ENCODE measurements at regions not wholly inside any gene's neighbourhood (a gene's known extent, or its start where the extent isn't known, plus 50 kb on each side); places are given as distances from the start of the nearest gene placed in this dataset.
A peak's percentile ranks its signal among the peaks of the same experiment; 100 is the strongest.
"Not testable (repeated sequence)": the region's sequence is repeated elsewhere in the genome, so short reads cannot be mapped to it uniquely, and the experiment has no call there.

GRCh38 chr13:100794575-100794974 is 120.0 kb upstream of the TMTC4 start:
- DNase-seq (no peak), ATAC-seq (replicated peaks in 1 of 2) (no peak)
- Mint-ChIP-seq H3K27me3 (ENCODE audit: low read depth) (peaks cover 6% of the 10 kb centered on the region), H3K9me3 (peaks cover 3 to 10% of the 10 kb centered on the region in 2 donors), H3K27ac (no peak overlapping the region), H3K36me3 (ENCODE audit: insufficient read depth in 2 of 2) (peaks cover 6 to 10% of the 10 kb centered on the region in 2 donors), H3K4me3 (no peak overlapping the region), H3K4me1 (ENCODE audit: low read depth) (no peaks in the 10 kb centered on the region)

DNA sequence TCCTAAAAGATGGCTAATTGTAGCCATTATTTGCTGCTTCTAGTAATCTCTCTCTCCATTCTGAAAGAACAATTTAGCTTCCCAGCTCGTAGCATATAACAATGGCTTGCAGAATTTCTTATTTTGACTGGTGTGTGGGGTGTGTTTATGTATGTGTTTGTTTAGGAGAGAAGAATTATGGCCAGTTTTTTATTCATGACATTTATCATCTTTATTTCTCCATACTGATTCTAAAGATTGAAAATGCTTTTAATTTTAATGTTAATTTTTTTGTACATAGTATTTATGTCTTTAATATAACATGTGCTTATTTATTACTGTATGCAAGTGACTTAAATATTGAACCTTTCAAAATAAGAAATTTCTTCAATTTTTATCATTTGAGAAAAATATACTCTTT is 115.8 kb upstream of the TMTC4 start:
- H3K27me3 Mint-ChIP-seq (ENCODE audit: low read depth) = peaks cover 27% of the 10 kb centered on the region
- no peaks in the 10 kb centered on the region for H3K4me1 Mint-ChIP-seq (ENCODE audit: low read depth)
- peaks cover 3 to 6% of the 10 kb centered on the region in 2 donors for H3K36me3 Mint-ChIP-seq (ENCODE audit: insufficient read depth in 2 of 2)
- H3K27ac Mint-ChIP-seq = no peak overlapping the region
- peaks cover 2 to 7% of the 10 kb centered on the region in 2 donors for H3K9me3 Mint-ChIP-seq
- H3K4me3 Mint-ChIP-seq = no peak overlapping the region
- DNase-seq (no peak), ATAC-seq (replicated peaks in 1 of 2) (no peak)

- Mint-ChIP-seq H3K27ac (no peak overlapping the region), H3K4me1 (ENCODE audit: low read depth) (no peaks in the 10 kb centered on the region), H3K27me3 (ENCODE audit: low read depth) (peaks cover 31% of the 10 kb centered on the region), H3K4me3 (no peak overlapping the region), H3K36me3 (ENCODE audit: insufficient read depth in 2 of 2) (peaks cover 3 to 6% of the 10 kb centered on the region in 2 donors), H3K9me3 (peaks cover 1 to 7% of the 10 kb centered on the region in 2 donors)
- peak; percentile 62 to 73 for ATAC-seq (replicated peaks in 1 of 2)
- DNase-seq = no peak
Observed at GRCh38 chr13:100789968-100790367, 115.4 kb upstream of the TMTC4 start.

GRCh38 chr13:100789481-100789880 is 114.9 kb upstream of the TMTC4 start:
- Mint-ChIP-seq H3K27ac (no peak overlapping the region), H3K9me3 (peaks cover 1 to 5% of the 10 kb centered on the region in 2 donors), H3K4me1 (ENCODE audit: low read depth) (no peaks in the 10 kb centered on the region), H3K4me3 (no peak overlapping the region), H3K27me3 (ENCODE audit: low read depth) (peaks cover 31% of the 10 kb centered on the region), H3K36me3 (ENCODE audit: insufficient read depth in 2 of 2) (peaks cover 3 to 6% of the 10 kb centered on the region in 2 donors)
- no peak for DNase-seq
- no peak for ATAC-seq (replicated peaks in 1 of 2)

- ATAC-seq (replicated peaks in 1 of 2) = no peak
- Mint-ChIP-seq H3K4me1 (ENCODE audit: low read depth) (no peaks in the 10 kb centered on the region), H3K4me3 (no peak overlapping the region), H3K9me3 (peaks cover 1 to 5% of the 10 kb centered on the region in 2 donors), H3K27ac (no peak overlapping the region), H3K36me3 (ENCODE audit: insufficient read depth in 2 of 2) (peaks cover 3 to 6% of the 10 kb centered on the region in 2 donors), H3K27me3 (ENCODE audit: low read depth) (peaks cover 31% of the 10 kb centered on the region)
- no peak for DNase-seq
Observed at GRCh38 chr13:100789025-100789424, 114.4 kb upstream of the TMTC4 start.

GRCh38 chr13:100788540-100788939 is 113.9 kb upstream of the TMTC4 start:
- no peak overlapping the region for H3K27ac Mint-ChIP-seq
- peaks cover 31% of the 10 kb centered on the region for H3K27me3 Mint-ChIP-seq (ENCODE audit: low read depth)
- H3K4me3 Mint-ChIP-seq = no peak overlapping the region
- no peaks in the 10 kb centered on the region for H3K4me1 Mint-ChIP-seq (ENCODE audit: low read depth)
- ATAC-seq (replicated peaks in 1 of 2) (no peak), DNase-seq (no peak)
- peaks cover 3 to 6% of the 10 kb centered on the region in 2 donors for H3K36me3 Mint-ChIP-seq (ENCODE audit: insufficient read depth in 2 of 2)
- H3K9me3 Mint-ChIP-seq = peaks cover 1 to 5% of the 10 kb centered on the region in 2 donors

DNA sequence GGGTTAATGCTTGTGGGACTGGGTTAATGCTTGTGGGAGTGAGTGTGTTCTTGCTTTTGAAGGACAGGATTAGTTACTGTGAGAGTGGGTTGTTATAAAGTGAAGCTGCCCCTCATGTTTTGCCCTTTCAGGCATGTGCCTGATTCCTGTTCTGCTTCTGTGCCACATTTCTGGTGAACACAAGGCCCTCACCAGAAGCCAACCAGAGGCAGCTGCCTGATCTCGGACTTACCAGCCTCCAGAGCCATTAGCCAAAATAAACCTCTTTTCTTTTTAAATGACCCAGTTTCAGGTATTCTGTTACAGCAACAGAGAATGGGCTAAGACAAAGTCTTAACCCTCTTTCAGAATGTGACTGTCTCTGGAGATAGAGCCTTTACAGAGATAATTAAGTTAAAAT is 113.3 kb upstream of the TMTC4 start:
- H3K4me3 Mint-ChIP-seq = no peak overlapping the region
- no peak for DNase-seq
- H3K27me3 Mint-ChIP-seq (ENCODE audit: low read depth) = peaks cover 31% of the 10 kb centered on the region
- H3K27ac Mint-ChIP-seq = no peak overlapping the region
- H3K9me3 Mint-ChIP-seq = peaks cover 1 to 5% of the 10 kb centered on the region in 2 donors
- no peaks in the 10 kb centered on the region for H3K4me1 Mint-ChIP-seq (ENCODE audit: low read depth)
- no peak for ATAC-seq (replicated peaks in 1 of 2)
- peaks cover 0 to 2% of the 10 kb centered on the region in 2 donors for H3K36me3 Mint-ChIP-seq (ENCODE audit: insufficient read depth in 2 of 2)

GRCh38 chr13:100776686-100777085 is 102.1 kb upstream of the TMTC4 start:
- H3K4me3 Mint-ChIP-seq; ATAC-seq (replicated peaks in 1 of 2); H3K36me3 Mint-ChIP-seq (ENCODE audit: insufficient read depth in 2 of 2); H3K4me1 Mint-ChIP-seq (ENCODE audit: low read depth); H3K9me3 Mint-ChIP-seq; H3K27me3 Mint-ChIP-seq (ENCODE audit: low read depth); DNase-seq; H3K27ac Mint-ChIP-seq: not testable (repeated sequence)

- ATAC-seq (replicated peaks in 1 of 2) (no peak), DNase-seq (no peak)
- peaks cover 0 to 2% of the 10 kb centered on the region in 2 donors for H3K36me3 Mint-ChIP-seq (ENCODE audit: insufficient read depth in 2 of 2)
- H3K9me3 Mint-ChIP-seq = peaks cover 0 to 2% of the 10 kb centered on the region in 2 donors
- H3K27ac Mint-ChIP-seq = no peak overlapping the region
- no peak overlapping the region for H3K4me3 Mint-ChIP-seq
- peaks cover 7% of the 10 kb centered on the region for H3K27me3 Mint-ChIP-seq (ENCODE audit: low read depth)
- H3K4me1 Mint-ChIP-seq (ENCODE audit: low read depth) = peaks cover 10% of the 10 kb centered on the region
Observed at GRCh38 chr13:100773923-100774663, 99.5 kb upstream of the TMTC4 start.

- no peak for ATAC-seq (replicated peaks in 1 of 2)
- Mint-ChIP-seq H3K4me1 (ENCODE audit: low read depth) (peaks cover 10% of the 10 kb centered on the region), H3K9me3 (peaks cover 0 to 2% of the 10 kb centered on the region in 2 donors), H3K27me3 (ENCODE audit: low read depth) (peaks cover 7% of the 10 kb centered on the region), H3K27ac (no peak overlapping the region), H3K36me3 (ENCODE audit: insufficient read depth in 2 of 2) (peaks cover 0 to 1% of the 10 kb centered on the region in 2 donors), H3K4me3 (no peak overlapping the region)
- DNase-seq = no peak
Observed at GRCh38 chr13:100773429-100773828, 98.8 kb upstream of the TMTC4 start.

- Mint-ChIP-seq H3K4me3 (no peak overlapping the region), H3K36me3 (ENCODE audit: insufficient read depth in 2 of 2) (peaks cover 0 to 1% of the 10 kb centered on the region in 2 donors), H3K4me1 (ENCODE audit: low read depth) (peaks cover 18% of the 10 kb centered on the region), H3K9me3 (peaks cover 0 to 1% of the 10 kb centered on the region in 2 donors), H3K27me3 (ENCODE audit: low read depth) (peaks cover under 1% of the 10 kb centered on the region), H3K27ac (no peak overlapping the region)
- peak; percentile 63 to 74 for ATAC-seq (replicated peaks in 1 of 2)
- DNase-seq = peak in 1 of 2 donors; percentile 15
Observed at GRCh38 chr13:100767192-100767591, 92.6 kb upstream of the TMTC4 start.

DNA sequence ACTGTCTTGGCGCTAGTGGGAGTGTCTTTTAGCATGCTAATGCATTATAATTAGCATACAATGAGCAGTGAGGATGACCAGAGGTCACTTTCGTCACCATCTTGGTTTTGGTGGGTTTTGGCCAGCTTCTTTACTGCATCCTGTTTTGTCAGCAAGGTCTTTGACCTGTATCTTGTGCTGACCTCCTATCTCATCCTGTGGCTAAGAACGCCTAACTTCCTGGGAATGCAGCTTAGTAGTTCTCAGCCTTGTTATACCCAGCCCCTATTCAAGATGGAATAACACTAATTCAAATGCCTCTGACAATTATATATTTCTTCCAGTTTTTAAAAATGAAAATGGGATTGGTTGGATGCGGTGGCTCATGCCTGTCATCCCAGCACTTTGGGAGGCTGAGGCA is 92.0 kb upstream of the TMTC4 start:
- ATAC-seq (replicated peaks in 1 of 2); H3K27ac Mint-ChIP-seq; DNase-seq; H3K9me3 Mint-ChIP-seq; H3K27me3 Mint-ChIP-seq (ENCODE audit: low read depth); H3K36me3 Mint-ChIP-seq (ENCODE audit: insufficient read depth in 2 of 2); H3K4me3 Mint-ChIP-seq: not testable (repeated sequence)
- H3K4me1 Mint-ChIP-seq (ENCODE audit: low read depth) = peaks cover 18% of the 10 kb centered on the region

GRCh38 chr13:100764937-100765336 is 90.3 kb upstream of the TMTC4 start:
- Mint-ChIP-seq H3K9me3 (peaks cover 0 to 1% of the 10 kb centered on the region in 2 donors), H3K4me1 (ENCODE audit: low read depth) (peaks cover 14% of the 10 kb centered on the region)
- ATAC-seq (replicated peaks in 1 of 2) = no peak

DNA sequence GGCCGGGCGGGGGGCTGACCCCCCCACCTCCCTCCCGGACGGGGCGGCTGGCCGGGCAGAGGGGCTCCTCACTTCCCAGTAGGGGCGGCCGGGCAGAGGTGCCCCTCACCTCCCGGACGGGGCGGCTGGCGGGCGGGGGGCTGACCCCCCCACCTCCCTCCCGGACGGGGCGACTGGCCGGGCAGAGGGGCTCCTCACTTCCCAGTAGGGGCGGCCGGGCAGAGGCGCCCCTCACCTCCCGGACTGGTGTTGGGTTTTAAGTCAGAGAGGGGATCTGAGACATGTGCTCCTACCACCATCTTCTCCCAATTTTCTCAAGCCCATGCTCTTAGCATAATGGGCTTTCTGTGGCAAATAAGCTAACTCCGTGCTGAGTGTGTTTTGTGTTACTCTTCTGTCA is 87.5 kb upstream of the TMTC4 start:
- not testable (repeated sequence) for H3K36me3 Mint-ChIP-seq (ENCODE audit: insufficient read depth in 2 of 2); H3K9me3 Mint-ChIP-seq; H3K4me3 Mint-ChIP-seq; H3K27me3 Mint-ChIP-seq (ENCODE audit: low read depth); H3K27ac Mint-ChIP-seq; DNase-seq; ATAC-seq (replicated peaks in 1 of 2)
- H3K4me1 Mint-ChIP-seq (ENCODE audit: low read depth) = peaks cover 13% of the 10 kb centered on the region

More at GRCh38 chr13:100764937-100765336, 90.3 kb upstream of the TMTC4 start:
- peaks cover 0 to 1% of the 10 kb centered on the region in 2 donors for H3K36me3 Mint-ChIP-seq (ENCODE audit: insufficient read depth in 2 of 2)
- H3K27ac Mint-ChIP-seq = no peak overlapping the region
- DNase-seq = no peak
- H3K4me3 Mint-ChIP-seq = no peak overlapping the region
- H3K27me3 Mint-ChIP-seq (ENCODE audit: low read depth) = no peaks in the 10 kb centered on the region

All from activated T-cell treated with anti-CD3 and anti-CD28 coated beads, Interleukin-2, amount 50 U/mL, for 72 hours (primary cell).